ENCODE measurements at regions not wholly inside any gene's neighbourhood (a gene's known extent, or its start where the extent isn't known, plus 50 kb on each side); places are given as distances from the start of the nearest gene placed in this dataset.

GRCh38 chr6:56718236-56718635 is 75.5 kb upstream of the DST start:
- no peak for TF ChIP-seq POLR2A (IDR thresholded peaks at IDR 0.05; ENCODE audit: low read length)
- no peak for TF ChIP-seq GATA1 (IDR thresholded peaks at IDR 0.05; ENCODE audit: low read depth, low read length)

Measured in erythroblast (primary cell).